ENCODE measurements at regions not wholly inside any gene's neighbourhood (a gene's known extent, or its start where the extent isn't known, plus 50 kb on each side); places are given as distances from the start of the nearest gene placed in this dataset.

DNA sequence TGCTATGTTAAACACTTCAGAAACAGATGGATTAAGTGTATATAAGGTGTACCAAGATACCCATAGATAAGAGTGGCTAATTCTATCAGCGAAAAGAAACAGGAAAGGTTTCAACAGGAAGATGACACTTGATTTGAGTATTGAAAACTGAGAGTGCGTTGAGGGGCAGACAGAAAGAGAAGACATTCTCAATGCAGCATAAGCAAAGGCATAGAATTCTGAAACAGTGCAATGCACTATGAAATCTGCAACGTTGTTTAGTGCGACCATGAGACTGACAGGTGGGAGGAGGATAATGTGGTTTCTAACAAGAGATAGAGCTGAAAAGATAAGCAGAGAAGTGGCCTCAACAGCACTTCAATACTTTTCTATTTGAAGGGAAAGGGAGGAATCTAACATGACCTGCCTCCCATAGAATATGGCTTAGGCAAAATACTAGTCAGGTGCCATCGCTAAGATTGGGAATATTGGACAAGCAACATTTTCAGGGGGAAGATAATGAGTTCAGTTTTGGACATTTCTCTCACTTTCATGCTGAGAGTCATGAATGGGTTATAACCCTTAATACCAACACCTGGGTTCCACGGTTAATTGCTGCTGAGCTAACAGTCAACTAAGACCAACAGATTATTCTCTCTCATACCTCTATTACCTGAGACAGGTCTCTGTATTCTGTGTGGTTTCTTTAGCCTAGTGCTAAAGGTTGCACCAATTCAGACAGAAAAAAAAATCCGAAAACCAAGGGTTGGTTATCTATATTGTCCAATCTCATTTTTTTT is 312.9 kb upstream of the ARID1B start:
- Histone ChIP-seq H3K4me3 (no peak overlapping the region), H3K36me3 (no peaks in the 10 kb centered on the region), H3K27me3 (no peaks in the 10 kb centered on the region), H3K4me1 (no peaks in the 10 kb centered on the region), H3K27ac (no peak overlapping the region), H3K9me3 (no peaks in the 10 kb centered on the region)
- intact Hi-C loops (cut with DNase I): no loop called here
- TF ChIP-seq, protein P1, sequence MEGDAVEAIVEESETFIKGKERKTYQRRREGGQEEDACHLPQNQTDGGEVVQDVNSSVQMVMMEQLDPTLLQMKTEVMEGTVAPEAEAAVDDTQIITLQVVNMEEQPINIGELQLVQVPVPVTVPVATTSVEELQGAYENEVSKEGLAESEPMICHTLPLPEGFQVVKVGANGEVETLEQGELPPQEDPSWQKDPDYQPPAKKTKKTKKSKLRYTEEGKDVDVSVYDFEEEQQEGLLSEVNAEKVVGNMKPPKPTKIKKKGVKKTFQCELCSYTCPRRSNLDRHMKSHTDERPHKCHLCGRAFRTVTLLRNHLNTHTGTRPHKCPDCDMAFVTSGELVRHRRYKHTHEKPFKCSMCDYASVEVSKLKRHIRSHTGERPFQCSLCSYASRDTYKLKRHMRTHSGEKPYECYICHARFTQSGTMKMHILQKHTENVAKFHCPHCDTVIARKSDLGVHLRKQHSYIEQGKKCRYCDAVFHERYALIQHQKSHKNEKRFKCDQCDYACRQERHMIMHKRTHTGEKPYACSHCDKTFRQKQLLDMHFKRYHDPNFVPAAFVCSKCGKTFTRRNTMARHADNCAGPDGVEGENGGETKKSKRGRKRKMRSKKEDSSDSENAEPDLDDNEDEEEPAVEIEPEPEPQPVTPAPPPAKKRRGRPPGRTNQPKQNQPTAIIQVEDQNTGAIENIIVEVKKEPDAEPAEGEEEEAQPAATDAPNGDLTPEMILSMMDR (IDR thresholded peaks at IDR 0.05): no peak
- no peak for TF ChIP-seq POLR2A (IDR thresholded peaks at IDR 0.05)
- no peak for ATAC-seq
- 60% methylated on average over 7 of the region's 7 CpGs for WGBS (ENCODE audit: insufficient coverage, low coverage, low lambda C conversion rate, missing lambda C conversion rate)
- DNase-seq: no peak

DNA sequence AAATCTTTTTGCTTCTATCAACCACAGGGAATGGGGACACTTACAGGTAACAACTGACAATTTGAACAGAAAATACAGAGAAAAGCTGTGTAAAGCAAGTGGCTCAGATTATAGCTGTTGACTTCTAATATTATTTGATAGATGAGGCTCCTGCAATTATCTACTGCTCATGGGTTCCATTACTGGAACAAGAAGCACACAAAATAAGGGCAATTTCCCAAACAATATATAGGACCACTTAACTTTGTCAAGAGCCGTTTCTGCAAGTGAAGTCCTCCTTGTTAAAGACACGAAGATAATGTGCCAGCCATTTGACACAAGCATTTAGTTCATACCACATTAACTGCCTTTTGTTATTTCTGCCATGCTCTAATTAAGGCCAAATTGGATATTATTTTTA is 315.5 kb upstream of the ARID1B start:
- intact Hi-C loops (cut with DNase I): no loop called here
- no peaks in the 10 kb centered on the region for H3K9me3 ChIP-seq

DNA sequence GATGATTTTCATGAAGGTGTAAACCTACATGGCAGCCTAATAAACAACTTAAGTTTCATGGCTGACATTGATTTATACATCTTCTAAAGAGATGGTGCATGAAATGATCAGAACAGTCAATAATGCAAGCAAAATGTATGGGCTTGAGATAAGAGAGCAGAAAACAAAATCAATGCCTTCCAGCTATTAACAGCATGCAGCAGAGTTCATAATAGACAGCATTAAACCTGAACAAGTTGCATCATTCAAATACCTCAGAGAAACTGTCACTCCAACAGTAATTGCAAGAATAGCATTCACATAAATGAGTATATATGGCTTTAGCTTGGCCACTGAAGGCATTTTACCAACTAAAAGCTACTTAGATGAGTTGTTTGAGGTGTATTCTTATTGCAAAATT is 319.6 kb upstream of the ARID1B start:
- Histone ChIP-seq H3K9me3 (no peaks in the 10 kb centered on the region), H3K4me1 (no peaks in the 10 kb centered on the region), H3K36me3 (no peaks in the 10 kb centered on the region), H3K27ac (no peak overlapping the region), H3K4me3 (no peak overlapping the region), H3K27me3 (no peaks in the 10 kb centered on the region)
- intact Hi-C loops (cut with DNase I): no loop called here
- TF ChIP-seq, protein P1 (IDR thresholded peaks at IDR 0.05): no peak
- TF ChIP-seq POLR2A (IDR thresholded peaks at IDR 0.05): no peak
- DNase-seq (no peak), ATAC-seq (no peak)

More for the DNA sequence above, 315.5 kb upstream of the ARID1B start:
- TF ChIP-seq, protein P1 (IDR thresholded peaks at IDR 0.05): no peak
- no peak for TF ChIP-seq POLR2A (IDR thresholded peaks at IDR 0.05)
- H3K4me3 ChIP-seq: no peak overlapping the region
- no peak for DNase-seq
- no peak overlapping the region for H3K27ac ChIP-seq
- no peaks in the 10 kb centered on the region for H3K4me1 ChIP-seq
- no peaks in the 10 kb centered on the region for H3K27me3 ChIP-seq
- H3K36me3 ChIP-seq: no peaks in the 10 kb centered on the region
- no peak for ATAC-seq
- WGBS (ENCODE audit: insufficient coverage, low coverage, low lambda C conversion rate, missing lambda C conversion rate): 60% methylated on average over 2 of the region's 2 CpGs

DNA sequence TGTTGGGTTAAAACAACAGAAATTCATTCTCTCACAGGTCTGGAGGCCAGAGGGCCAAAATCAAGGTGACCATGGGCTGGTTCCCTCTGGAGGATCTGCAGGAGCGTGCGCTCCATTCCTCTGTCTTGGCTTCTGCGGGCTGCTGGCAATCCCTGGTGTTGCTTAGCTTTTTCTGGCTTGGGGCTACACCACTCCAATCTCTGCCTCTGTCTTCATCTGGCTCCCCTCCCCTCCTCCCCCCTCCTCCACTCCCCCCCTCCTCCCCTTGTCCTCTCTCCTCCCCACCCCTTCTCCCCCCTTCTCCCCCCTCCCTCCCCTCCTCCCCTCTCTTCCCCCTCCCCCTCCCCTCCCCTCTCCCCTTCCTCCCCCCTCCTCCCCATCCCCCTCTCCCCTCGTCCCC is 321.3 kb upstream of the ARID1B start:
- DNase-seq: no peak
- Histone ChIP-seq H3K27me3 (no peaks in the 10 kb centered on the region), H3K4me3 (no peak overlapping the region), H3K4me1 (no peaks in the 10 kb centered on the region), H3K36me3 (no peaks in the 10 kb centered on the region), H3K27ac (no peak overlapping the region), H3K9me3 (no peaks in the 10 kb centered on the region)
- no peak for ATAC-seq
- intact Hi-C loops (cut with DNase I): no loop called here
- no peak for TF ChIP-seq POLR2A (IDR thresholded peaks at IDR 0.05)
- TF ChIP-seq, protein P1 (IDR thresholded peaks at IDR 0.05): no peak
- 53% methylated on average over 1 of the region's 4 CpGs for WGBS (ENCODE audit: insufficient coverage, low coverage, low lambda C conversion rate, missing lambda C conversion rate)
